ENCODE measurements at regions not wholly inside any gene's neighbourhood (a gene's known extent, or its start where the extent isn't known, plus 50 kb on each side); places are given as distances from the start of the nearest gene placed in this dataset.

- Histone ChIP-seq H3K27ac (no peak overlapping the region), H3K4me3 (no peak overlapping the region), H3K9me3 (no peaks in the 10 kb centered on the region), H3K4me1 (no peaks in the 10 kb centered on the region), H3K27me3 (no peaks in the 10 kb centered on the region), H3K36me3 (no peaks in the 10 kb centered on the region)
- no peak for DNase-seq (ENCODE audit: low spot score in 2 of 2)
- no peak for TF ChIP-seq CTCF (IDR thresholded peaks at IDR 0.05)
- intact Hi-C loops (cut with DNase I): no loop called here
Observed at GRCh38 chr2:149826471-149827125, 239.0 kb upstream of the MMADHC start.

- H3K4me1 ChIP-seq: no peaks in the 10 kb centered on the region
- no peaks in the 10 kb centered on the region for H3K36me3 ChIP-seq
- no peak overlapping the region for H3K4me3 ChIP-seq
- TF ChIP-seq CTCF (IDR thresholded peaks at IDR 0.05): no peak
- no peaks in the 10 kb centered on the region for H3K9me3 ChIP-seq
- no peak for DNase-seq (ENCODE audit: low spot score in 2 of 2)
- no peaks in the 10 kb centered on the region for H3K27me3 ChIP-seq
- no peak overlapping the region for H3K27ac ChIP-seq
- intact Hi-C loops (cut with DNase I): no loop called here
Observed at GRCh38 chr2:149825473-149825872, 237.9 kb upstream of the MMADHC start.

- H3K4me1 ChIP-seq: no peaks in the 10 kb centered on the region
- no peak overlapping the region for H3K4me3 ChIP-seq
- DNase-seq (ENCODE audit: low spot score in 2 of 2): no peak
- no peak for TF ChIP-seq CTCF (IDR thresholded peaks at IDR 0.05)
- H3K36me3 ChIP-seq: no peaks in the 10 kb centered on the region
- no peaks in the 10 kb centered on the region for H3K9me3 ChIP-seq
- no peaks in the 10 kb centered on the region for H3K27me3 ChIP-seq
- no peak overlapping the region for H3K27ac ChIP-seq
- intact Hi-C loops (cut with DNase I): no loop called here
Observed at GRCh38 chr2:149824136-149824535, 236.6 kb upstream of the MMADHC start.

GRCh38 chr2:149819356-149819957 lies 231.9 kb upstream of the MMADHC start:
- Histone ChIP-seq H3K9me3 (no peaks in the 10 kb centered on the region), H3K27me3 (no peaks in the 10 kb centered on the region), H3K27ac (no peak overlapping the region), H3K4me3 (no peak overlapping the region), H3K36me3 (no peaks in the 10 kb centered on the region), H3K4me1 (no peaks in the 10 kb centered on the region)
- no peak for DNase-seq (ENCODE audit: low spot score in 2 of 2)
- TF ChIP-seq CTCF (IDR thresholded peaks at IDR 0.05): no peak
- intact Hi-C loops (cut with DNase I): no loop called here

GRCh38 chr2:149816756-149817551 lies 229.4 kb upstream of the MMADHC start:
- H3K27ac ChIP-seq: no peak overlapping the region
- H3K9me3 ChIP-seq: no peaks in the 10 kb centered on the region
- no peak overlapping the region for H3K4me3 ChIP-seq
- intact Hi-C loops (cut with DNase I): no loop called here
- H3K4me1 ChIP-seq: no peaks in the 10 kb centered on the region
- no peaks in the 10 kb centered on the region for H3K27me3 ChIP-seq
- no peaks in the 10 kb centered on the region for H3K36me3 ChIP-seq
- no peak for DNase-seq (ENCODE audit: low spot score in 2 of 2)
- TF ChIP-seq CTCF (IDR thresholded peaks at IDR 0.05): no peak
